Progenitor cell of endocrine pancreas (in vitro differentiated cells): ENCODE measurements at regions not wholly inside any gene's neighbourhood (a gene's known extent, or its start where the extent isn't known, plus 50 kb on each side); places are given as distances from the start of the nearest gene placed in this dataset.

ENCODE experiments used
- DNase-seq: peaks from one replicate; pipeline ENCODE4 v3.0.0; 2021; ENCODE audit warnings: low spot score; ENCODE audit not compliant: unreplicated experiment
- H3K27ac Mint-ChIP-seq: 2 replicates; pipeline ENCODE4 v1.8.0; 2021; ENCODE audit warnings: mild to moderate bottlenecking, moderate library complexity, mixed read lengths
- H3K27me3 Mint-ChIP-seq: 2 replicates; pipeline ENCODE4 v1.8.0; 2021; ENCODE audit warnings: mixed read lengths
- H3K36me3 Mint-ChIP-seq: 2 replicates; pipeline ENCODE4 v1.8.0; 2022; ENCODE audit warnings: mixed read lengths; ENCODE audit not compliant: insufficient read depth
- H3K4me1 Mint-ChIP-seq: 2 replicates; pipeline ENCODE4 v1.8.0; 2021; ENCODE audit warnings: low read depth, mixed read lengths
- H3K4me3 Mint-ChIP-seq: 2 replicates; pipeline ENCODE4 v1.8.0; 2021; ENCODE audit warnings: low read depth, mild to moderate bottlenecking, moderate library complexity, mixed read lengths
- H3K9me3 Mint-ChIP-seq: 2 replicates; pipeline ENCODE4 v1.8.0; 2021; ENCODE audit warnings: low read depth, mixed read lengths
- TF ChIP-seq, protein P1 (sequence below): fragments of 200-600 bp; sonication (generic); IDR thresholded peaks from one replicate; pipeline ENCODE4 v1.5.0; 2021; ENCODE audit warnings: antibody characterized with exemption, mild to moderate bottlenecking; ENCODE audit not compliant: unreplicated experiment

DNA sequence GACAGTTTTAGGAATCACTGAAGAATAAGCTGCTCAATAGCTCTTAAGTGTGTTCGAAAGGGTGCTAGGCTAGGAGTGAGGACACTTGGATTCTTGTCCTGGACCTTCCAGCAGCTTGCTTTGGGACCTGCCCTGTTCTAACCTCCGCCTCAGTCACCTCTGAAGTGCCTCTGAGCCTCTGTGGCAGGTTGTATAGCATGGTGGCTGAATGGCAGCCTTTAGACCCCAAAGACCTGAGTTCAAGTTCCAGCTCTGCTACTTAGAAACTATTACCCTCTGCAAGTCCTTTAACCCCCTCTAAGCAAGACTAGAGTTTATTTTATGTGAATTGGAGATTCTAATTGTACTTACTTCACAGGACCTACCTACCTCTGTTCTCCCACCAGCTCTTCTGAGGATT is 81.5 kb downstream of the RRAGC start:
- no peak for DNase-seq
- no peaks in the 10 kb centered on the region for H3K4me1 Mint-ChIP-seq
- no peaks in the 10 kb centered on the region for H3K36me3 Mint-ChIP-seq
- H3K9me3 Mint-ChIP-seq, result no peaks in the 10 kb centered on the region
- TF ChIP-seq, protein P1, sequence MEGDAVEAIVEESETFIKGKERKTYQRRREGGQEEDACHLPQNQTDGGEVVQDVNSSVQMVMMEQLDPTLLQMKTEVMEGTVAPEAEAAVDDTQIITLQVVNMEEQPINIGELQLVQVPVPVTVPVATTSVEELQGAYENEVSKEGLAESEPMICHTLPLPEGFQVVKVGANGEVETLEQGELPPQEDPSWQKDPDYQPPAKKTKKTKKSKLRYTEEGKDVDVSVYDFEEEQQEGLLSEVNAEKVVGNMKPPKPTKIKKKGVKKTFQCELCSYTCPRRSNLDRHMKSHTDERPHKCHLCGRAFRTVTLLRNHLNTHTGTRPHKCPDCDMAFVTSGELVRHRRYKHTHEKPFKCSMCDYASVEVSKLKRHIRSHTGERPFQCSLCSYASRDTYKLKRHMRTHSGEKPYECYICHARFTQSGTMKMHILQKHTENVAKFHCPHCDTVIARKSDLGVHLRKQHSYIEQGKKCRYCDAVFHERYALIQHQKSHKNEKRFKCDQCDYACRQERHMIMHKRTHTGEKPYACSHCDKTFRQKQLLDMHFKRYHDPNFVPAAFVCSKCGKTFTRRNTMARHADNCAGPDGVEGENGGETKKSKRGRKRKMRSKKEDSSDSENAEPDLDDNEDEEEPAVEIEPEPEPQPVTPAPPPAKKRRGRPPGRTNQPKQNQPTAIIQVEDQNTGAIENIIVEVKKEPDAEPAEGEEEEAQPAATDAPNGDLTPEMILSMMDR, result no peak
- no peak overlapping the region for H3K4me3 Mint-ChIP-seq
- no peak overlapping the region for H3K27ac Mint-ChIP-seq
- H3K27me3 Mint-ChIP-seq, result peaks cover 31% of the 10 kb centered on the region

DNA sequence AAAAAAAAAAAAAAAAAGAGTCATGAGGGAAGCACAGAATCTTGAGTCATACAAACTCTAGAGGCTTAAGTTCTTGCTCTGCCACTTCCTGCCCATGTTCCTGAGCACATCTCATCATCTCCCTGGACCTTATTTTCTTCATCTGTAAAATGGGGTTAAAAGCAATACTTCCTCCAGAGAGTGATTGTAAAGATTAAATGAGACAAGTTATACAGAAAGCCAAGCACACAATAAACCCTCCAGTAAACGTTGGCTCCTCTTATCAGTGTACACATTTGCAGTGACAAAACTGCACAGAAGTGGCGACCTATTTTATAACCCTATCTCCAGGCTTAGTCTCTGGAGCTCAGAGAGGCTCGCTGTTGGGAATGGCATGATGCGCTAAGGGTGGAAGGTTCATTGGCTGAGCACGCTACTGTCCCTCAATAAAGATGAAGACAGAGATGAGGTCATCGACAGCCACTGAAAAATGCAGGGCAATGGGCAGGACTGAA is 82.1 kb downstream of the RRAGC start:
- H3K4me3 Mint-ChIP-seq, result no peak overlapping the region
- no peaks in the 10 kb centered on the region for H3K36me3 Mint-ChIP-seq
- peaks cover 28% of the 10 kb centered on the region for H3K27me3 Mint-ChIP-seq
- no peaks in the 10 kb centered on the region for H3K4me1 Mint-ChIP-seq
- TF ChIP-seq, protein P1, result no peak
- no peak overlapping the region for H3K27ac Mint-ChIP-seq
- no peaks in the 10 kb centered on the region for H3K9me3 Mint-ChIP-seq
- DNase-seq, result no peak

DNA sequence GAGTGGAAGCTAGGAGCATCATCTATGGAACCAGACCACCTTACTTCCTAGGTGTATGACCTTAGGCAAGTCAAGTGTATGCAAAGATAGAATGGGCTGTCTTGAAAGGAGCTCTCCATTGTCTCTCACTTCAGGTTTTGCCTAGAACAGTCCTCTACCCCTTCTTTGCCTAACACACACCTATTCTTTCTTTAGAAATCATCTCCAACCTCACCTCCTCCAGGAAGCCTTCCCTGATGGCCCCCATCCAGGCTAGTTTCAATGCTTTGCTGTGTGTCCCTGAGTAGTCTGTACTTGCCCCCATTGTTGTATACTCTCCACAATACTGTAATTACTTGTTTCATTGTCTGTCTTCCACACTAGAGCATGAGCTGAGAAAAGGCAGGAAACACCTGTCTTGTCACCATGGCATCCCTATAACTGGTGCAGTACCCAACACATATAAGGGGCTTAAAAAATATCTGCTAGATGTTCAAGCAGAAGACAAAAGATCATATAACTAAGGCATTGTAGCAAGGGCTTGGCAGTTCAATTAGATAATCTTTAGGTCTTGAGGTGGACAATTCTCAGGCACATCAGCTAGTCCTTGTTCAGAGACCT is 83.0 kb downstream of the RRAGC start:
- no peak overlapping the region for H3K4me3 Mint-ChIP-seq
- TF ChIP-seq, protein P1, result no peak
- peaks cover 26% of the 10 kb centered on the region for H3K27me3 Mint-ChIP-seq
- H3K27ac Mint-ChIP-seq, result no peak overlapping the region
- no peaks in the 10 kb centered on the region for H3K36me3 Mint-ChIP-seq
- no peaks in the 10 kb centered on the region for H3K4me1 Mint-ChIP-seq
- no peak for DNase-seq
- H3K9me3 Mint-ChIP-seq, result no peaks in the 10 kb centered on the region

DNA sequence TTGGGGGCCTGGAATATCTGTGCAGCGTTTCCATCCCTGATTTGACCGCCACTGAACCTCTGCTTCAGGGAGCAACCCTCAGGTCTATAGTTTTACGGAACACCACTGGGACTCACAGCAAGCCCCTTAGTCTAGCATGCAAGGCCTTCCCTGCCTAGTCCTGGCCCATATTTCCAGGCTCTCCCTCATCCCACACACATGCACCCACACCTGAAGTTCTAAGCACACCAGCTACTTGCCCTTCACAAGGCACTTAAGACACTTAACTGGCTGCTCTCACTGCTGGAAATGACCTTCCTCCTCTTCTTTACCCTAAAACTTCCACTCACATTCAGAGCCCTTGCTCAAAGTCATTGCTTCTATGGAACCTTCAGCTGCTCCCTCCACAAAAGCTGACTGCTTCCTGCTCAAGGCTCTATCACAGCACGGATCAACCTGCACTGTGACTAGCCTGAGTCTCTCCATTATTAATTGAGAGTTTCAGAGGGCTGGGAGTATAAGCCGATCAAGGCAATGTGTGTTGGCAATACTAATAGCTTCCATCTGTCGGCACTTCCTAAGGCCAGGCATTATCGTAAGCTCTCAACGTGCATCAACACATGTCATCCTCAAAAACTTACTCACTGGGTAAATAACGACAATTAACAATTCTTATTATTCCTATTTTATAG is 84.3 kb downstream of the RRAGC start:
- TF ChIP-seq, protein P1, result no peak
- H3K4me3 Mint-ChIP-seq, result no peak overlapping the region
- no peaks in the 10 kb centered on the region for H3K36me3 Mint-ChIP-seq
- H3K27me3 Mint-ChIP-seq, result peaks cover 22% of the 10 kb centered on the region
- DNase-seq, result no peak
- no peak overlapping the region for H3K27ac Mint-ChIP-seq
- H3K4me1 Mint-ChIP-seq, result no peaks in the 10 kb centered on the region
- H3K9me3 Mint-ChIP-seq, result no peaks in the 10 kb centered on the region

DNA sequence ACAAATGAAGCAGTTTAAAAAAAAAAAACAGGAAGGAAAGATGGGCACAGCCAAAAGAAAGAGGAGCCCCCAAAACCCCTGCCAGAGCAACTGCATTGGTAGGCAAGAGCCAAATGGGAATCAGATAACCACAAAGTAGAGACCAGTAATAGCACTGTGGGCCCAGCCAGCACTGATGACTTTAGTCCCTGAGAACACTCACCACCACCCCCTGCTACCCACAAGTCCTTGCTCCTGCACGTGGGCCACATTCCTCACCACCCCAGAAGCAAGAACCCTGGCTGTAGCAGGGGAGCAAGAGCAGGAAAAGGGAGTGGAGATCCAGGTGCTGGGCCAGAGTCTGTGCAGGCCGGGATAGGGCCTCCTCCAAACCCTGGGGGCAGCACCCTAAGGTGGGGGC is 86.1 kb downstream of the RRAGC start:
- Mint-ChIP-seq H3K36me3 (no peaks in the 10 kb centered on the region), H3K27ac (no peak overlapping the region), H3K27me3 (peaks cover 22% of the 10 kb centered on the region), H3K9me3 (no peaks in the 10 kb centered on the region), H3K4me1 (no peaks in the 10 kb centered on the region), H3K4me3 (no peak overlapping the region)
- DNase-seq, result no peak
- TF ChIP-seq, protein P1, result no peak
